HL-60 (cell line): ENCODE measurements at regions not wholly inside any gene's neighbourhood (a gene's known extent, or its start where the extent isn't known, plus 50 kb on each side); places are given as distances from the start of the nearest gene placed in this dataset.

Experiments used
- REST ChIP-seq: IDR thresholded peaks from 2 replicates; pipeline ENCODE4 v1.6.1; 2012; ENCODE audit warnings: low read depth; ENCODE audit not compliant: insufficient replicate concordance
- TF ChIP-seq, protein P1 (sequence below): IDR thresholded peaks from one replicate; pipeline ENCODE4 v1.5.1; 2011; ENCODE audit warnings: low read length, control low read depth, inconsistent platforms; ENCODE audit not compliant: insufficient read depth

DNA sequence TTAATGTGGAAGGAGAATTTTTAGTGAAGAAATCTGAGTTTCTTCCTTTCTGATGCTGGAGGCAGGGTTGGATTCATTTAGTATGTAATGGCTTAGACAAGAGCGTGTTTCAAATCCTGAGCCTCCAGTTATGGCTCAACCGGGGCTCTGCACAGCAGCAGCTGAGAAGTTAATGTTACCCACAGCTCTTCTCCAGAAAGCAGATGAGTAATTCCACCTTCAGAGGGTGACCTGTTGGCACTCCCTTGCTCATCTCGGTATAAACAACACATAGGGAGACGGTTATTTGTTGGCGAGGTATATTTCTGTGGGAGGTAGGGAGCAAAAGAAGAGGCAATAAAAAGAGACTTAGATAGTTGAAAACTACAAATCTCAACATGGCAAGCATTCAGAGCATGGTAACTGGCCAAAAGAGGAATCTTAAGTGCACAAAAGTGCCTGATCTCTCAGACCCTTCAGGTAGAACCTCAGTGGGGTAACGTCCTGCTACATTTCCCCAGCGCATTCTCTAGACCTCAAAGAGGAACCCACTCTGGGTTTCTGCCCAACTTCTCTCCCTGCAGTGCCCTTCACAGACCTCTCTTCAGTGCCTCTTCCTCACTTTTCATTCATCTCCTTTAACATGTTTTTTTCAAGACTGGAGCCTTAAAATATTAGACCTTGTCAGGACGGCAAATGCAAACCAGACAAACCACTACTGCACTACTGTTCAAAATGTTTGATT lies 417.5 kb upstream of the ADAMTSL1 start:
- TF ChIP-seq, protein P1, sequence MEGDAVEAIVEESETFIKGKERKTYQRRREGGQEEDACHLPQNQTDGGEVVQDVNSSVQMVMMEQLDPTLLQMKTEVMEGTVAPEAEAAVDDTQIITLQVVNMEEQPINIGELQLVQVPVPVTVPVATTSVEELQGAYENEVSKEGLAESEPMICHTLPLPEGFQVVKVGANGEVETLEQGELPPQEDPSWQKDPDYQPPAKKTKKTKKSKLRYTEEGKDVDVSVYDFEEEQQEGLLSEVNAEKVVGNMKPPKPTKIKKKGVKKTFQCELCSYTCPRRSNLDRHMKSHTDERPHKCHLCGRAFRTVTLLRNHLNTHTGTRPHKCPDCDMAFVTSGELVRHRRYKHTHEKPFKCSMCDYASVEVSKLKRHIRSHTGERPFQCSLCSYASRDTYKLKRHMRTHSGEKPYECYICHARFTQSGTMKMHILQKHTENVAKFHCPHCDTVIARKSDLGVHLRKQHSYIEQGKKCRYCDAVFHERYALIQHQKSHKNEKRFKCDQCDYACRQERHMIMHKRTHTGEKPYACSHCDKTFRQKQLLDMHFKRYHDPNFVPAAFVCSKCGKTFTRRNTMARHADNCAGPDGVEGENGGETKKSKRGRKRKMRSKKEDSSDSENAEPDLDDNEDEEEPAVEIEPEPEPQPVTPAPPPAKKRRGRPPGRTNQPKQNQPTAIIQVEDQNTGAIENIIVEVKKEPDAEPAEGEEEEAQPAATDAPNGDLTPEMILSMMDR = no peak
- TF ChIP-seq REST = no peak
